OCI-LY7 (cell line): ENCODE measurements at regions not wholly inside any gene's neighbourhood (a gene's known extent, or its start where the extent isn't known, plus 50 kb on each side); places are given as distances from the start of the nearest gene placed in this dataset.

ENCODE experiments used
- EZH2phosphoT487 ChIP-seq: fragments of 200-600 bp; sonication (generic); IDR thresholded peaks from 2 replicates; pipeline ENCODE4 v1.6.1; 2018; ENCODE audit warnings: low read depth, borderline replicate concordance, mild to moderate bottlenecking, mixed run types, antibody characterized with exemption, low read length, moderate library complexity, mixed read lengths
- TF ChIP-seq, protein P1 (sequence below): fragments of 200-600 bp; sonication (generic); conservative IDR thresholded peaks from 2 replicates; pipeline ENCODE4 v1.5.1; 2014; ENCODE audit warnings: mild to moderate bottlenecking, antibody characterized with exemption, low read length, moderate library complexity, mixed read lengths

DNA sequence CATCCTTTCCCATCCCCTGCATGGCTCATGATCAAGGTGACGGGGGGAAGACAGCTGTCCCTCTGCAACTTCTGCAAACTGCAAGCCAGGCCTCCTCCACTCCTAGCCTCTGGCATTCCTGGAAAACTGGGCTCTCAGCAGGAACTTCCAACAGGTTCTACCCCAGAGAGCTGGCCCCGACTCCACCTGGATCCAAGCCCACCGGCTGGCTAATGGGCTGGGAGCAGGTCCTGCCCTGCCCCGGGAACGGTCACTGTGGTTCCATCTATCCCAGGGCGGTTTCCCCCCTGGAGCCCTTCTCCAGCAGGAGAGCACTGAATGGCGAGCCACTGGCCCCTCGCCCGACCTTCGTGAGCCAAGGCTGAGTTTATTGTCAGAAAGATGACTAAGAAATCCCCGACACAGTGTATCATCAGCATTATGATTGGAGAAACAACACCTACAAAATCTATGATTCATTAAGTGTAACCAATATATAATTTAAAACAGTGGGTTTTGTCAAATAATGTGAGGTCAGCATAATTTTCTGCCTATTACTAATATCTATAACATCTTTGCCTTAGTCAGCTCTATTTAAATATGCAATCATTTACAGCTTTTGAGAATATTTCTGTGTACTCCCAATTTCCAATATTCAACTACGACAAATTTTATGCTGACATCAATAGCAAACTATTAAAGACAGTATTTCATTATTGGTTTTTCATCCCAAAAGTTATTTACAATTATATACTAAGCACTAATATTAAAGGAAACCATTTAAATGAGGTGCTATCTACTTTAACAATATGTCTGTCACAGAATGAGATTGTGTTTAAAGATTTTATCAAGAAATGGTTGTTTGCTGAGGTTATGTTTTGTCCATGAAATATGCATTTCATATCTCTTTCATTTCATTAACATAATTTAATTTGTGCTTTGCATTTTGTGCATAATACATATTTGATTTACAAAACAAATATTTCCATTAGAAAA, 133.0 kb downstream of the URI1 start:
- TF ChIP-seq EZH2phosphoT487: no peak
- TF ChIP-seq, protein P1, sequence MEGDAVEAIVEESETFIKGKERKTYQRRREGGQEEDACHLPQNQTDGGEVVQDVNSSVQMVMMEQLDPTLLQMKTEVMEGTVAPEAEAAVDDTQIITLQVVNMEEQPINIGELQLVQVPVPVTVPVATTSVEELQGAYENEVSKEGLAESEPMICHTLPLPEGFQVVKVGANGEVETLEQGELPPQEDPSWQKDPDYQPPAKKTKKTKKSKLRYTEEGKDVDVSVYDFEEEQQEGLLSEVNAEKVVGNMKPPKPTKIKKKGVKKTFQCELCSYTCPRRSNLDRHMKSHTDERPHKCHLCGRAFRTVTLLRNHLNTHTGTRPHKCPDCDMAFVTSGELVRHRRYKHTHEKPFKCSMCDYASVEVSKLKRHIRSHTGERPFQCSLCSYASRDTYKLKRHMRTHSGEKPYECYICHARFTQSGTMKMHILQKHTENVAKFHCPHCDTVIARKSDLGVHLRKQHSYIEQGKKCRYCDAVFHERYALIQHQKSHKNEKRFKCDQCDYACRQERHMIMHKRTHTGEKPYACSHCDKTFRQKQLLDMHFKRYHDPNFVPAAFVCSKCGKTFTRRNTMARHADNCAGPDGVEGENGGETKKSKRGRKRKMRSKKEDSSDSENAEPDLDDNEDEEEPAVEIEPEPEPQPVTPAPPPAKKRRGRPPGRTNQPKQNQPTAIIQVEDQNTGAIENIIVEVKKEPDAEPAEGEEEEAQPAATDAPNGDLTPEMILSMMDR: no peak
